Right lobe of liver (tissue), 6 donors: ENCODE measurements at regions not wholly inside any gene's neighbourhood (a gene's known extent, or its start where the extent isn't known, plus 50 kb on each side); places are given as distances from the start of the nearest gene placed in this dataset.

Experiments used
- ATAC-seq, 4 donors: fragments of 200-7000 bp; cut with Tn5 transposase; one replicate each; pipeline ENCODE4 v1.9.1; 2020; ENCODE audit warnings: mild to moderate bottlenecking in 4 of 4, moderate library complexity in 4 of 4
- DNase-seq, 3 donors: peaks; one replicate each; pipeline ENCODE4 v3.0.0-alpha.2; 2020
- H3K27ac ChIP-seq, 3 donors: fragments of 200-600 bp; one replicate each; pipeline ENCODE4 v1.8.0; 2022
- H3K27me3 ChIP-seq, 2 donors: fragments of 200-600 bp; one replicate each; pipeline ENCODE4 v1.8.0; 2022
- H3K36me3 ChIP-seq, 4 donors: fragments of 200-600 bp; sonication (generic) in 1 of 4; one replicate each; pipeline versions ENCODE4 v1.5.1 to v1.8.0; 2017 to 2022; ENCODE audit warnings: control low read depth in 1 of 4
- H3K4me1 ChIP-seq, 4 donors: fragments of 200-600 bp; sonication (generic) in 1 of 4; one replicate each; pipeline versions ENCODE4 v1.5.1 to v1.8.0; 2017 to 2022; ENCODE audit warnings: control low read depth in 1 of 4
- H3K4me3 ChIP-seq, 3 donors: fragments of 200-600 bp; one replicate each; pipeline ENCODE4 v1.8.0; 2022
- H3K9me3 ChIP-seq, 4 donors: fragments of 200-600 bp; sonication (generic) in 1 of 4; one replicate each; pipeline versions ENCODE4 v1.5.1 to v1.8.0; 2017 to 2022; ENCODE audit warnings: control low read depth in 1 of 4
- CTCF ChIP-seq, 4 donors: fragments of 200-600 bp in 3 of 4; fragments of 450-650 bp in 1 of 4; IDR thresholded peaks; one replicate each; pipeline versions ENCODE4 v1.5.1 to v1.8.0; 2016 to 2022; ENCODE audit warnings: antibody characterized with exemption in 4 of 4, mild to moderate bottlenecking in 2 of 4
- POLR2A ChIP-seq: fragments of 450-650 bp; IDR thresholded peaks from one replicate; pipeline ENCODE4 v1.6.1; 2017; ENCODE audit warnings: antibody characterized with exemption, mild to moderate bottlenecking
- WGBS: methylation state at CpG from one replicate; pipeline ENCODE4 v1.1.6; 2018; ENCODE audit warnings: low coverage, low lambda C conversion rate; ENCODE audit not compliant: insufficient coverage; ENCODE audit errors: missing lambda C conversion rate; 5-methylcytosine and 5-hydroxymethylcytosine counted together
- intact Hi-C, 2 donors: fragments of 100-400 bp; cut with DNase I; formaldehyde crosslinking; loops; one replicate each; pipeline versions ENCODE4 v1.11.2 to v1.14.1; 2022
- donor health status: DM: no; HTN: yes; CAD: no.
- donor health status: DM: no; HTN: no; CAD: no.
- donor health status: DM: no; HTN: no; CAD: no.
- donor health status: DM: no; HTN: yes; CAD: no.
- donor health status: DM: no; HTN: yes; CAD: no.

- Histone ChIP-seq H3K4me1 (no peaks in the 10 kb centered on the region), H3K9me3 (no peaks in the 10 kb centered on the region), H3K36me3 (no peaks in the 10 kb centered on the region), H3K27ac (no peak overlapping the region), H3K4me3 (no peak overlapping the region), H3K27me3 (no peaks in the 10 kb centered on the region)
- TF ChIP-seq POLR2A, result no peak
- no peak for TF ChIP-seq CTCF (IDR thresholded peaks at IDR 0.05)
- WGBS, result 88% methylated on average over 1 of the region's 1 CpG
- ATAC-seq (no peak), DNase-seq (no peak)
- intact Hi-C loops, result no loop called here
Measured at GRCh38 chr10:107706096-107706725, 541.7 kb upstream of the SORCS1 start.

GRCh38 chr10:107701943-107702342 lies 537.4 kb upstream of the SORCS1 start:
- no peaks in the 10 kb centered on the region for H3K27me3 ChIP-seq
- H3K36me3 ChIP-seq, result no peaks in the 10 kb centered on the region
- no peaks in the 10 kb centered on the region for H3K4me1 ChIP-seq
- TF ChIP-seq POLR2A (no peak), CTCF (IDR thresholded peaks at IDR 0.05) (no peak)
- intact Hi-C loops, result no loop called here
- DNase-seq (no peak), ATAC-seq (no peak)
- no peak overlapping the region for H3K4me3 ChIP-seq
- no peak overlapping the region for H3K27ac ChIP-seq
- no peaks in the 10 kb centered on the region for H3K9me3 ChIP-seq

- intact Hi-C loops, result no loop called here
- no peaks in the 10 kb centered on the region for H3K4me1 ChIP-seq
- DNase-seq, result no peak
- WGBS, result 32% methylated on average over 1 of the region's 1 CpG
- ATAC-seq, result no peak
- no peak overlapping the region for H3K27ac ChIP-seq
- TF ChIP-seq POLR2A, result no peak
- no peak for TF ChIP-seq CTCF (IDR thresholded peaks at IDR 0.05)
- no peaks in the 10 kb centered on the region for H3K27me3 ChIP-seq
- H3K36me3 ChIP-seq, result no peaks in the 10 kb centered on the region
- H3K4me3 ChIP-seq, result no peak overlapping the region
- no peaks in the 10 kb centered on the region for H3K9me3 ChIP-seq
Measured at GRCh38 chr10:107692072-107692471, 527.6 kb upstream of the SORCS1 start.

GRCh38 chr10:107689323-107689722 lies 524.8 kb upstream of the SORCS1 start:
- peak in 1 of 4 donors; percentile 22 for ATAC-seq
- H3K27ac ChIP-seq, result no peak overlapping the region
- intact Hi-C loops, result no loop called here

GRCh38 chr10:107687701-107688100 lies 523.2 kb upstream of the SORCS1 start:
- Histone ChIP-seq H3K27ac (no peak overlapping the region), H3K4me1 (no peaks in the 10 kb centered on the region)
- WGBS, result 54% methylated on average over 2 of the region's 2 CpGs

More at GRCh38 chr10:107689323-107689722, 524.8 kb upstream of the SORCS1 start:
- no peaks in the 10 kb centered on the region for H3K4me1 ChIP-seq
- TF ChIP-seq POLR2A, result no peak
- H3K36me3 ChIP-seq, result no peaks in the 10 kb centered on the region
- no peak overlapping the region for H3K4me3 ChIP-seq
- 28% methylated on average over 2 of the region's 2 CpGs for WGBS
- no peaks in the 10 kb centered on the region for H3K27me3 ChIP-seq
- no peak for DNase-seq
- H3K9me3 ChIP-seq, result no peaks in the 10 kb centered on the region

More at GRCh38 chr10:107687701-107688100, 523.2 kb upstream of the SORCS1 start:
- ATAC-seq, result no peak
- intact Hi-C loops, result no loop called here
- Histone ChIP-seq H3K36me3 (no peaks in the 10 kb centered on the region), H3K4me3 (no peak overlapping the region), H3K27me3 (no peaks in the 10 kb centered on the region), H3K9me3 (no peaks in the 10 kb centered on the region)
- no peak for TF ChIP-seq POLR2A
- no peak for TF ChIP-seq CTCF (IDR thresholded peaks at IDR 0.05)
- no peak for DNase-seq
